Naive thymus-derived CD4-positive, alpha-beta T cell (primary cell): ENCODE measurements at regions not wholly inside any gene's neighbourhood (a gene's known extent, or its start where the extent isn't known, plus 50 kb on each side); places are given as distances from the start of the nearest gene placed in this dataset.
"Not testable (repeated sequence)": the region's sequence is repeated elsewhere in the genome, so short reads cannot be mapped to it uniquely, and the experiment has no call there.

Experiments used
- ATAC-seq: fragments of 150-1000 bp; cut with Tn5 transposase; 2 replicates; pipeline ENCODE4 v1.10.0; 2021; ENCODE audit warnings: mild to moderate bottlenecking, moderate library complexity
- CTCF ChIA-PET: fragments of 350-600 bp; sonication (Branson Sonifier 250); formaldehyde crosslinking; loops from one replicate; lab custom pipeline; 2021; ENCODE audit warnings: antibody characterized with exemption; lab: Charles Lee
- POLR2A ChIA-PET: fragments of 350-600 bp; sonication (Branson Sonifier 250); formaldehyde crosslinking; loops from one replicate; lab custom pipeline; 2021; ENCODE audit warnings: antibody characterized with exemption, inconsistent platforms; lab: Charles Lee
- DNase-seq, 9 donors: peaks; one replicate each; pipeline versions ENCODE4 v3.0.0 to v3.0.0-alpha.2; 2020 to 2022; ENCODE audit warnings: mixed read lengths in 1 of 9
- H3K27ac ChIP-seq: one replicate; pipeline ENCODE4 v1.7.0; 2013; ENCODE audit warnings: mild to moderate bottlenecking, low read depth, low read length, moderate library complexity
- H3K27me3 ChIP-seq, 2 donors: one replicate each; pipeline ENCODE4 v1.7.0; 2013; ENCODE audit warnings: low read length in 2 of 2, mild to moderate bottlenecking in 2 of 2, moderate library complexity in 2 of 2; ENCODE audit not compliant: control insufficient read depth in 2 of 2, insufficient read depth in 2 of 2
- H3K36me3 ChIP-seq, 3 experiments: 1 replicate in 2 of 3; 2 replicates in 1 of 3; pipeline ENCODE4 v1.7.0; 2013; ENCODE audit warnings: low read length in 3 of 3, mild to moderate bottlenecking in 3 of 3, moderate library complexity in 1 of 3; ENCODE audit not compliant: insufficient read depth in 3 of 3, control insufficient read depth in 2 of 3
- H3K4me1 ChIP-seq, 2 donors: one replicate each; pipeline ENCODE4 v1.7.0; 2013; ENCODE audit warnings: low read length in 2 of 2, mild to moderate bottlenecking in 2 of 2, moderate library complexity in 1 of 2; ENCODE audit not compliant: control insufficient read depth in 2 of 2, insufficient read depth in 2 of 2
- H3K4me3 ChIP-seq: 2 replicates; pipeline ENCODE4 v1.7.0; 2013; ENCODE audit warnings: mild to moderate bottlenecking, low read length
- H3K9me3 ChIP-seq, 3 experiments: 1 replicate in 2 of 3; 2 replicates in 1 of 3; pipeline ENCODE4 v1.7.0; 2013; ENCODE audit warnings: low read length in 3 of 3; ENCODE audit not compliant: control insufficient read depth in 2 of 3
- H3K27ac Mint-ChIP-seq, 9 donors: one replicate each; pipeline ENCODE4 v1.8.0; 2020 to 2022; ENCODE audit warnings: mixed read lengths in 9 of 9, mild to moderate bottlenecking in 8 of 9, moderate library complexity in 5 of 9, inconsistent platforms in 2 of 9
- H3K27me3 Mint-ChIP-seq, 5 donors: one replicate each; pipeline ENCODE4 v1.8.0; 2021 to 2022; ENCODE audit warnings: mixed read lengths in 5 of 5, mild to moderate bottlenecking in 1 of 5
- H3K36me3 Mint-ChIP-seq, 5 donors: one replicate each; pipeline ENCODE4 v1.8.0; 2020 to 2022; ENCODE audit warnings: mixed read lengths in 5 of 5, mild to moderate bottlenecking in 3 of 5, inconsistent platforms in 1 of 5
- H3K4me1 Mint-ChIP-seq, 7 donors: one replicate each; pipeline ENCODE4 v1.8.0; 2020 to 2022; ENCODE audit warnings: mixed read lengths in 7 of 7, mild to moderate bottlenecking in 3 of 7, inconsistent platforms in 1 of 7
- H3K4me3 Mint-ChIP-seq, 10 donors: one replicate each; pipeline ENCODE4 v1.8.0; 2020 to 2022; ENCODE audit warnings: mild to moderate bottlenecking in 10 of 10, mixed read lengths in 10 of 10, moderate library complexity in 6 of 10, inconsistent platforms in 2 of 10
- H3K9me3 Mint-ChIP-seq, 11 donors: one replicate each; pipeline ENCODE4 v1.8.0; 2020 to 2022; ENCODE audit warnings: mixed read lengths in 11 of 11, mild to moderate bottlenecking in 4 of 11, inconsistent platforms in 1 of 11, moderate library complexity in 1 of 11
- intact Hi-C, 2 donors: fragments of 100-400 bp; cut with micrococcal nuclease; formaldehyde crosslinking; loops; one replicate each; pipeline ENCODE4 v1.15.1; 2023

- peaks cover 5 to 16% (median 10%) of the 10 kb centered on the region in 5 donors for H3K27me3 Mint-ChIP-seq
- CTCF ChIA-PET, POLR2A ChIA-PET, H3K36me3 Mint-ChIP-seq, H3K4me3 Mint-ChIP-seq, intact Hi-C loops, H3K27ac ChIP-seq, H3K4me1 Mint-ChIP-seq, DNase-seq, H3K27me3 ChIP-seq, H3K27ac Mint-ChIP-seq, H3K4me1 ChIP-seq, H3K36me3 ChIP-seq, H3K4me3 ChIP-seq, H3K9me3 ChIP-seq, ATAC-seq: not testable (repeated sequence)
- H3K9me3 Mint-ChIP-seq = peaks cover 0 to 23% (median 9%) of the 10 kb centered on the region in 11 donors
Measured at GRCh38 chr17:26965898-26966624, 327.9 kb upstream of the WSB1 start.

GRCh38 chr17:26966625-26967179 lies 327.2 kb upstream of the WSB1 start:
- H3K36me3 ChIP-seq, H3K27ac ChIP-seq, H3K27me3 ChIP-seq, H3K36me3 Mint-ChIP-seq, intact Hi-C loops, H3K4me1 Mint-ChIP-seq, DNase-seq, H3K9me3 ChIP-seq, H3K4me1 ChIP-seq, H3K4me3 Mint-ChIP-seq, H3K4me3 ChIP-seq, POLR2A ChIA-PET, CTCF ChIA-PET, H3K27ac Mint-ChIP-seq, ATAC-seq: not testable (repeated sequence)
- peaks cover 5 to 12% (median 7%) of the 10 kb centered on the region in 5 donors for H3K27me3 Mint-ChIP-seq
- peaks cover 0 to 22% (median 9%) of the 10 kb centered on the region in 11 donors for H3K9me3 Mint-ChIP-seq

- H3K4me3 Mint-ChIP-seq, H3K4me3 ChIP-seq, POLR2A ChIA-PET, DNase-seq, H3K9me3 ChIP-seq, intact Hi-C loops, H3K4me1 ChIP-seq, H3K27ac Mint-ChIP-seq, CTCF ChIA-PET, H3K27ac ChIP-seq, H3K36me3 ChIP-seq, ATAC-seq, H3K4me1 Mint-ChIP-seq, H3K27me3 ChIP-seq: not testable (repeated sequence)
- H3K27me3 Mint-ChIP-seq = peaks cover 0 to 25% (median 0%) of the 10 kb centered on the region in 5 donors
- H3K36me3 Mint-ChIP-seq = peaks cover 0 to 10% (median 0%) of the 10 kb centered on the region in 5 donors
- peaks cover 0 to 31% (median 12%) of the 10 kb centered on the region in 11 donors for H3K9me3 Mint-ChIP-seq
Measured at GRCh38 chr17:26981845-26982425, 312.0 kb upstream of the WSB1 start.

GRCh38 chr17:26982563-26982962 lies 311.4 kb upstream of the WSB1 start:
- H3K27ac ChIP-seq, POLR2A ChIA-PET, intact Hi-C loops, H3K4me3 ChIP-seq, H3K4me3 Mint-ChIP-seq, H3K4me1 ChIP-seq, H3K9me3 ChIP-seq, H3K27me3 ChIP-seq, H3K4me1 Mint-ChIP-seq, DNase-seq, H3K27ac Mint-ChIP-seq, H3K36me3 ChIP-seq, CTCF ChIA-PET: not testable (repeated sequence)
- ATAC-seq = peak; percentile 22
- peaks cover 0 to 10% (median 0%) of the 10 kb centered on the region in 5 donors for H3K36me3 Mint-ChIP-seq
- H3K27me3 Mint-ChIP-seq = peaks cover 0 to 25% (median 0%) of the 10 kb centered on the region in 5 donors
- peaks cover 0 to 31% (median 12%) of the 10 kb centered on the region in 11 donors for H3K9me3 Mint-ChIP-seq

GRCh38 chr17:26987851-26988250 lies 306.1 kb upstream of the WSB1 start:
- not testable (repeated sequence) for H3K4me1 Mint-ChIP-seq

GRCh38 chr17:26994648-26995047 lies 299.3 kb upstream of the WSB1 start:
- peaks cover 5 to 14% (median 9%) of the 10 kb centered on the region in 11 donors for H3K9me3 Mint-ChIP-seq
- H3K4me1 ChIP-seq, H3K4me3 ChIP-seq, H3K36me3 ChIP-seq, DNase-seq, POLR2A ChIA-PET, H3K27me3 ChIP-seq, H3K36me3 Mint-ChIP-seq, CTCF ChIA-PET, H3K27ac ChIP-seq, ATAC-seq, H3K9me3 ChIP-seq, intact Hi-C loops, H3K4me3 Mint-ChIP-seq, H3K27me3 Mint-ChIP-seq, H3K27ac Mint-ChIP-seq, H3K4me1 Mint-ChIP-seq: not testable (repeated sequence)

More at GRCh38 chr17:26987851-26988250, 306.1 kb upstream of the WSB1 start:
- H3K9me3 ChIP-seq, H3K4me3 ChIP-seq, H3K27ac ChIP-seq, H3K27me3 ChIP-seq, DNase-seq, CTCF ChIA-PET, intact Hi-C loops, H3K36me3 ChIP-seq, ATAC-seq, H3K4me3 Mint-ChIP-seq, H3K4me1 ChIP-seq, POLR2A ChIA-PET, H3K27ac Mint-ChIP-seq: not testable (repeated sequence)
- Mint-ChIP-seq H3K9me3 (peaks cover 4 to 17% (median 10%) of the 10 kb centered on the region in 11 donors), H3K36me3 (peaks cover 0 to 10% (median 0%) of the 10 kb centered on the region in 5 donors), H3K27me3 (peaks cover 0 to 14% (median 0%) of the 10 kb centered on the region in 5 donors)
